ENCODE measurements at regions not wholly inside any gene's neighbourhood (a gene's known extent, or its start where the extent isn't known, plus 50 kb on each side); places are given as distances from the start of the nearest gene placed in this dataset.

DNA sequence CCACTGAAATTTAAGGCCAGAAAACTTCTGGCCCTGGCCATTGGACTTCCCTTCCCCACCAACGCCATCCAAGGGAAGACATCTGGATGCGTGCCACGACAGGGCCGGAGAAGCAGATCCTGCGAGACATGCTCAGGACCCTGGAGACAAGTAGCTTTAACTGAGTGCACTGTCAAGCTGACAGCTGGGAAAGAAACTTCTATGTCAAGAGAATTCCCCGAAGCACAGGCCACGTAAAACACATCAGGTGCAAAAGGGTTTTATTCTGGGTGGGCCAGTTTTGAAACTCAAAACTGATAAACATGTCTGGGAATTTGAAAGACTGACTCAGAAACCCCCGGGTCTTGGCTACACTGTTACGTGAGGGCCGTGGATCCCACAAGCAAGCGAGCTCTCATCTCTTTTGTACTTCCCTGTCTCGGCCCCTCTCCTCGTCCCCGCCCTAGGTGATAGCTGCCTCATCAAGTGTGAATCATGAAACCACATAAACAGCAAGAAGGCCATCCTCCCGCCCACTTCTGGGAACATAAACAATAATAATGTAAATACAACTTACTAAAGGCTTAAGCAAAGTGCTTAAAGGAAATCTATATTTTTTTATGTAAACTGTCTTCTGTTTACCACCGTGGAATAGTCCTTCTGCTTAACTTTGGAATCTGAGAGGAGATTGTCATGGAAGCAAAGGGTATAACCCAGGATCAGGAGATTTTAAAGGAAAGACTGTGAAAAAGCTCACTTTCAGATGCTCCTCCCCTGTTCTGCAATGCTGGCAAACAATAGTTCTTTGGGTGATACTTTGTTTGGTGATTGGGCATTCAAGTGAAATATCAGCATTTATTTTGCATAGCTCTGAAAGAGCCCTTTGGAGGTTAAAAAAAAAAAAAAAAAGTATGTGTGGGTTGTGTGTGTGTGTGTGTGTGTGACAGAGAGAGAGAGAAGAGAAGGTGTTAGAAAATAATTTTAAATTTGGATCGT, 406.0 kb upstream of the MAF start:
- Histone ChIP-seq H3K36me3 (ENCODE audit: control insufficient read depth, insufficient read depth, low read length) (no peaks in the 10 kb centered on the region), H3K27ac (ENCODE audit: low read length) (no peak overlapping the region), H3K27me3 (ENCODE audit: control insufficient read depth, insufficient read depth, low read length) (no peaks in the 10 kb centered on the region), H3K9me3 (ENCODE audit: control insufficient read depth, insufficient read depth, low read length) (no peaks in the 10 kb centered on the region), H3K4me1 (ENCODE audit: control insufficient read depth, insufficient read depth, low read length) (no peaks in the 10 kb centered on the region), H3K4me3 (ENCODE audit: low read length) (no peak overlapping the region)
- ATAC-seq = no peak
- no peak overlapping the region for H3K4me3 Mint-ChIP-seq
- TF ChIP-seq, protein P1, sequence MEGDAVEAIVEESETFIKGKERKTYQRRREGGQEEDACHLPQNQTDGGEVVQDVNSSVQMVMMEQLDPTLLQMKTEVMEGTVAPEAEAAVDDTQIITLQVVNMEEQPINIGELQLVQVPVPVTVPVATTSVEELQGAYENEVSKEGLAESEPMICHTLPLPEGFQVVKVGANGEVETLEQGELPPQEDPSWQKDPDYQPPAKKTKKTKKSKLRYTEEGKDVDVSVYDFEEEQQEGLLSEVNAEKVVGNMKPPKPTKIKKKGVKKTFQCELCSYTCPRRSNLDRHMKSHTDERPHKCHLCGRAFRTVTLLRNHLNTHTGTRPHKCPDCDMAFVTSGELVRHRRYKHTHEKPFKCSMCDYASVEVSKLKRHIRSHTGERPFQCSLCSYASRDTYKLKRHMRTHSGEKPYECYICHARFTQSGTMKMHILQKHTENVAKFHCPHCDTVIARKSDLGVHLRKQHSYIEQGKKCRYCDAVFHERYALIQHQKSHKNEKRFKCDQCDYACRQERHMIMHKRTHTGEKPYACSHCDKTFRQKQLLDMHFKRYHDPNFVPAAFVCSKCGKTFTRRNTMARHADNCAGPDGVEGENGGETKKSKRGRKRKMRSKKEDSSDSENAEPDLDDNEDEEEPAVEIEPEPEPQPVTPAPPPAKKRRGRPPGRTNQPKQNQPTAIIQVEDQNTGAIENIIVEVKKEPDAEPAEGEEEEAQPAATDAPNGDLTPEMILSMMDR (IDR thresholded peaks at IDR 0.05) = no peak
- peaks cover 0 to 3% of the 10 kb centered on the region in 2 donors for H3K4me1 Mint-ChIP-seq
- H3K27me3 Mint-ChIP-seq (ENCODE audit: low read depth in 2 of 2) = peaks cover 10 to 17% of the 10 kb centered on the region in 2 donors
- H3K9me3 Mint-ChIP-seq = peaks cover 0 to 2% of the 10 kb centered on the region in 2 donors
- H3K27ac Mint-ChIP-seq = no peak overlapping the region
- intact Hi-C loops (cut with micrococcal nuclease) = no loop called here
- H3K36me3 Mint-ChIP-seq = no peaks in the 10 kb centered on the region
- DNase-seq = no peak
- WGBS (ENCODE audit: insufficient coverage) = 89% methylated on average over 15 of the region's 17 CpGs

DNA sequence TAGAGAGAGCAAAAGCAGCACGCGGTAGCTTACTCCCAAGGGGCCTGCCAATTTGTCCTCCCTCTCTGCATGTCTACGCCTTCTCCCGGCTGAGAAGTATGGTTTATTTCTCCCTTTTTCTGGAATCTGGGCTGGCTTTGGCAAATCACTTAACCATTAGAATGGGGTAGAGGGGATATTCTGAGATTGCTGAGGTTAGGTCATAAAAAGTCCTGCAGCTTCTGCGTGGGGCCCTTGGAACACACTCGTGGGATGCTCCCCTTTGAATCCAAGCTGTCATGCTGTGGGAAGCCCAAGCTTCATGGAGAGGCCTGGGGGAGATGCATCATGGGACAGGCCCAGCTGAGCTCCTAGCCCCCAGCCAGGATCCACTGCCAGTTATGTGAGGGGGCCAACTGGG, 403.6 kb upstream of the MAF start:
- DNase-seq = no peak
- Histone ChIP-seq H3K27me3 (ENCODE audit: control insufficient read depth, insufficient read depth, low read length) (no peaks in the 10 kb centered on the region), H3K36me3 (ENCODE audit: control insufficient read depth, insufficient read depth, low read length) (no peaks in the 10 kb centered on the region), H3K9me3 (ENCODE audit: control insufficient read depth, insufficient read depth, low read length) (no peaks in the 10 kb centered on the region), H3K4me3 (ENCODE audit: low read length) (no peak overlapping the region), H3K27ac (ENCODE audit: low read length) (no peak overlapping the region), H3K4me1 (ENCODE audit: control insufficient read depth, insufficient read depth, low read length) (no peaks in the 10 kb centered on the region)
- H3K36me3 Mint-ChIP-seq = no peaks in the 10 kb centered on the region
- peaks cover 5 to 23% of the 10 kb centered on the region in 2 donors for H3K27me3 Mint-ChIP-seq (ENCODE audit: low read depth in 2 of 2)
- TF ChIP-seq, protein P1 (IDR thresholded peaks at IDR 0.05) = no peak
- WGBS (ENCODE audit: insufficient coverage) = 98% methylated on average over 6 of the region's 6 CpGs
- no peak overlapping the region for H3K4me3 Mint-ChIP-seq
- no peak for ATAC-seq
- H3K9me3 Mint-ChIP-seq = peaks cover 0 to 2% of the 10 kb centered on the region in 2 donors
- H3K27ac Mint-ChIP-seq = no peak overlapping the region
- peaks cover 0 to 3% of the 10 kb centered on the region in 2 donors for H3K4me1 Mint-ChIP-seq
- intact Hi-C loops (cut with micrococcal nuclease) = no loop called here

DNA sequence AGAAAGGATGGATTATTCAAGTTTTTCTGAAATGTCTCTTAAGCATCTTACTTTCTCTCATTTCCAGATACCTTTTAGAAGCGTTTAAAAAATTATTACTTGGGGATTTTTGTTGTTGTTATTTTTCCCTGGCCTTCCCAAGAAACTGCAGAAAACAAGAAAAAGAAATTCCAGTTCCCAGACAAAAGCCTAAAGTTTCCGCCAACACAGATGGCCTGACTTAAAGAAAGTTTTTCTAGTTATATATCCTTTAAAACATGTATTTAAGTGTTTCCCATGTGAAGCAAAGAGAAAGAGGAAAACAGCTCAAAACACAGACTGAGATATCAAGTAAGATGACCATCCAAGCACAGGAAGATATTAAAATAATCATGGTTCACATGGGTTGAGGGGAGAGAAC, 401.7 kb upstream of the MAF start:
- no peak overlapping the region for H3K27ac ChIP-seq (ENCODE audit: low read length)
- no peaks in the 10 kb centered on the region for H3K36me3 ChIP-seq (ENCODE audit: control insufficient read depth, insufficient read depth, low read length)
- intact Hi-C loops (cut with micrococcal nuclease) = no loop called here
- Mint-ChIP-seq H3K36me3 (no peaks in the 10 kb centered on the region), H3K27ac (no peak overlapping the region), H3K9me3 (peaks cover 0 to 2% of the 10 kb centered on the region in 2 donors), H3K27me3 (ENCODE audit: low read depth in 2 of 2) (peaks cover 8 to 31% of the 10 kb centered on the region in 2 donors), H3K4me1 (peaks cover 0 to 3% of the 10 kb centered on the region in 2 donors), H3K4me3 (no peak overlapping the region)
- H3K27me3 ChIP-seq (ENCODE audit: control insufficient read depth, insufficient read depth, low read length) = no peaks in the 10 kb centered on the region
- no peak for DNase-seq
- no peaks in the 10 kb centered on the region for H3K9me3 ChIP-seq (ENCODE audit: control insufficient read depth, insufficient read depth, low read length)
- TF ChIP-seq, protein P1 (IDR thresholded peaks at IDR 0.05) = no peak
- H3K4me3 ChIP-seq (ENCODE audit: low read length) = no peak overlapping the region
- no peak for ATAC-seq
- WGBS (ENCODE audit: insufficient coverage) = no CpG with 5 or more reads among the region's 2 CpGs
- no peaks in the 10 kb centered on the region for H3K4me1 ChIP-seq (ENCODE audit: control insufficient read depth, insufficient read depth, low read length)
